NCI-H69 (cell line): ENCODE measurements at regions not wholly inside any gene's neighbourhood (a gene's known extent, or its start where the extent isn't known, plus 50 kb on each side); places are given as distances from the start of the nearest gene placed in this dataset.

ENCODE experiments used
- DNase-seq: peaks from one replicate; lab custom pipeline; 2025; lab: John Stamatoyannopoulos, UW

GRCh38 chr10:78979938-78980337 is 88.8 kb upstream of the ZMIZ1 start:
- DNase-seq: no peak

- DNase-seq: no peak
Observed at GRCh38 chr10:78980354-78980753, 88.4 kb upstream of the ZMIZ1 start.

GRCh38 chr10:78980815-78981214 is 88.0 kb upstream of the ZMIZ1 start:
- no peak for DNase-seq

GRCh38 chr10:78981257-78981969 is 87.4 kb upstream of the ZMIZ1 start:
- no peak for DNase-seq

GRCh38 chr10:78981970-78982281 is 86.8 kb upstream of the ZMIZ1 start:
- no peak for DNase-seq

GRCh38 chr10:78982726-78983125 is 86.0 kb upstream of the ZMIZ1 start:
- DNase-seq: no peak

- DNase-seq: no peak
Observed at GRCh38 chr10:78983608-78984007, 85.2 kb upstream of the ZMIZ1 start.

GRCh38 chr10:78985973-78986818 is 82.6 kb upstream of the ZMIZ1 start:
- no peak for DNase-seq

GRCh38 chr10:78991187-78991586 is 77.6 kb upstream of the ZMIZ1 start:
- DNase-seq: peak; percentile 34

GRCh38 chr10:78992333-78992732 is 76.4 kb upstream of the ZMIZ1 start:
- DNase-seq: no peak

GRCh38 chr10:78993261-78993945 is 75.4 kb upstream of the ZMIZ1 start:
- no peak for DNase-seq

- no peak for DNase-seq
Observed at GRCh38 chr10:78995987-78996791, 72.6 kb upstream of the ZMIZ1 start.

- no peak for DNase-seq
Observed at GRCh38 chr10:78996792-78997129, 72.0 kb upstream of the ZMIZ1 start.

GRCh38 chr10:78997635-78998618 is 70.8 kb upstream of the ZMIZ1 start:
- no peak for DNase-seq

GRCh38 chr10:79001082-79001885 is 67.5 kb upstream of the ZMIZ1 start:
- DNase-seq: no peak

- DNase-seq: no peak
Observed at GRCh38 chr10:79002336-79002735, 66.4 kb upstream of the ZMIZ1 start.

GRCh38 chr10:79003183-79004100 is 65.3 kb upstream of the ZMIZ1 start:
- peak; percentile 8 for DNase-seq

GRCh38 chr10:79004311-79004710 is 64.5 kb upstream of the ZMIZ1 start:
- DNase-seq: no peak
